ENCODE measurements at regions not wholly inside any gene's neighbourhood (a gene's known extent, or its start where the extent isn't known, plus 50 kb on each side); places are given as distances from the start of the nearest gene placed in this dataset.
"Not testable (repeated sequence)": the region's sequence is repeated elsewhere in the genome, so short reads cannot be mapped to it uniquely, and the experiment has no call there.

DNA sequence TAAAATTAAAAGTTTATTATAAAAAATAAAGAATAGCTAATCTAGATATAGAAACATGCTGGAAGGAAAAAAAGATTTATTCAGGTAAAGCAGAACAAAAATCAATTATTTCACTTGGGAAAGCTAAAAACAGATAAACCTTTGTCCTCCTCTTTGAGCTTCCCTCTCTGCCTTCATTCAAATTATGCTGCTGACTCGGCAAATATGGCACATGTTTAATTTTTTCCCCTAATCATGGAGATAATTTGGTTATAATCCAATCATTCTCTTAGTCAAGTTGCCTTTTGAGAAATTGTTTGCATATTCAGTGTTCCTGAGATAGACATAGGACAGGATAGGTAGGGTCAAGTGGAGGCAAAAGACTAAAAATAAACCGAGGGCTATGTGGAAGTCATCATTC lies 556.8 kb upstream of the PTCHD4 start:
- H3K27ac ChIP-seq: no peak overlapping the region
- intact Hi-C loops (cut with DNase I; ENCODE audit: low total_unique reads): no loop called here
- H3K27me3 ChIP-seq: no peaks in the 10 kb centered on the region
- H3K36me3 ChIP-seq (ENCODE audit: low read depth, missing control alignments): no peaks in the 10 kb centered on the region
- no peak for DNase-seq
- H3K4me1 ChIP-seq: no peaks in the 10 kb centered on the region
- 81 to 83% methylated on average over 2 of the region's 2 CpGs for WGBS, 2 donors
- TF ChIP-seq, protein P1, sequence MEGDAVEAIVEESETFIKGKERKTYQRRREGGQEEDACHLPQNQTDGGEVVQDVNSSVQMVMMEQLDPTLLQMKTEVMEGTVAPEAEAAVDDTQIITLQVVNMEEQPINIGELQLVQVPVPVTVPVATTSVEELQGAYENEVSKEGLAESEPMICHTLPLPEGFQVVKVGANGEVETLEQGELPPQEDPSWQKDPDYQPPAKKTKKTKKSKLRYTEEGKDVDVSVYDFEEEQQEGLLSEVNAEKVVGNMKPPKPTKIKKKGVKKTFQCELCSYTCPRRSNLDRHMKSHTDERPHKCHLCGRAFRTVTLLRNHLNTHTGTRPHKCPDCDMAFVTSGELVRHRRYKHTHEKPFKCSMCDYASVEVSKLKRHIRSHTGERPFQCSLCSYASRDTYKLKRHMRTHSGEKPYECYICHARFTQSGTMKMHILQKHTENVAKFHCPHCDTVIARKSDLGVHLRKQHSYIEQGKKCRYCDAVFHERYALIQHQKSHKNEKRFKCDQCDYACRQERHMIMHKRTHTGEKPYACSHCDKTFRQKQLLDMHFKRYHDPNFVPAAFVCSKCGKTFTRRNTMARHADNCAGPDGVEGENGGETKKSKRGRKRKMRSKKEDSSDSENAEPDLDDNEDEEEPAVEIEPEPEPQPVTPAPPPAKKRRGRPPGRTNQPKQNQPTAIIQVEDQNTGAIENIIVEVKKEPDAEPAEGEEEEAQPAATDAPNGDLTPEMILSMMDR (IDR thresholded peaks at IDR 0.05): no peak
- TF ChIP-seq POLR2A (IDR thresholded peaks at IDR 0.05): no peak
- H3K4me3 ChIP-seq: no peak overlapping the region
- no peaks in the 10 kb centered on the region for H3K9me3 ChIP-seq

DNA sequence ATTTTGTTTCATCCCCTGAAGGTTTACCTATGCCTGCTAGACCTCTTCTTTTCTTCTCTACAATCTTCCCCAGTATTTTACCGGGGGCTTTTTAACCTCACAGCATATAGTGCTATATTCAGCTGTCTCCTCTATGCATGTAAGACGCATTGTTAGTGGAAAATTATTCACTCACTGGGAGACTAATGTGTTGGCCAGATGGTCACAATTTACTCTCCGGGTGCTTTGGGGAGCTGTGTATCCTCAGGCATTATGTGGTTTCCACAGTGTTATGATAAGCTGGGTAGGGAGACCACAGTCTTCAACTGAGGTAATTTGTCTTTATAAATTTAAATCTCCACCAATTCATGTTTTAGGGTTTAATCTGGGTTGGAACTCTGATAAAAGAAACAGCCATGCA lies 553.8 kb upstream of the PTCHD4 start:
- TF ChIP-seq POLR2A (IDR thresholded peaks at IDR 0.05): no peak
- TF ChIP-seq, protein P1 (IDR thresholded peaks at IDR 0.05): no peak
- Histone ChIP-seq H3K4me3 (no peak overlapping the region), H3K4me1 (no peaks in the 10 kb centered on the region), H3K9me3 (no peaks in the 10 kb centered on the region), H3K27me3 (no peaks in the 10 kb centered on the region), H3K36me3 (ENCODE audit: low read depth, missing control alignments) (no peaks in the 10 kb centered on the region), H3K27ac (no peak overlapping the region)
- WGBS, 2 donors: 70 to 81% methylated on average over 3 of the region's 3 CpGs
- intact Hi-C loops (cut with DNase I; ENCODE audit: low total_unique reads): no loop called here
- DNase-seq: no peak

DNA sequence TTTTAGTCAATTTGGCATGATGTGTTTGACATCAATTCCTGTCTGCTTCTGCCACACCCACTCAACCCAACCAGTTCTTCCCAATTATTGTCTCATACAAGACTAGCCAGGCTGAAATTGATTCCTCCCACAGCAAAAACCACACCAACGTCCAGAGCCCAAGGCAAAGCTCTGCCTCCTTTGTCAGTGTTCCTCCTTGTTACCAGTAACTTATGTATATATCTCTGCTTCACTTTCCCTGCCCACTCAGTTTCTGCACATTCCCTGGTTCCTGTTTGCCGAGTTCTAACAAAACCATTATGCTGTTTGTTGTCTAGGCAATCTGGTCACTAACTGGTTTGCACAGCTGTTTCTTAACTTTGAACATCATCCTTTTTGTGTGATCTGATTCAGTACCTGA lies 547.9 kb upstream of the PTCHD4 start:
- no peak overlapping the region for H3K4me3 ChIP-seq
- WGBS, 2 donors: 49 to 52% methylated on average over 2 of the region's 2 CpGs
- H3K4me1 ChIP-seq: no peaks in the 10 kb centered on the region
- H3K9me3 ChIP-seq: no peaks in the 10 kb centered on the region
- H3K27me3 ChIP-seq: no peaks in the 10 kb centered on the region
- no peak for TF ChIP-seq POLR2A (IDR thresholded peaks at IDR 0.05)
- TF ChIP-seq, protein P1 (IDR thresholded peaks at IDR 0.05): no peak
- H3K27ac ChIP-seq: no peak overlapping the region
- no peaks in the 10 kb centered on the region for H3K36me3 ChIP-seq (ENCODE audit: low read depth, missing control alignments)
- DNase-seq: no peak
- intact Hi-C loops (cut with DNase I; ENCODE audit: low total_unique reads): no loop called here

DNA sequence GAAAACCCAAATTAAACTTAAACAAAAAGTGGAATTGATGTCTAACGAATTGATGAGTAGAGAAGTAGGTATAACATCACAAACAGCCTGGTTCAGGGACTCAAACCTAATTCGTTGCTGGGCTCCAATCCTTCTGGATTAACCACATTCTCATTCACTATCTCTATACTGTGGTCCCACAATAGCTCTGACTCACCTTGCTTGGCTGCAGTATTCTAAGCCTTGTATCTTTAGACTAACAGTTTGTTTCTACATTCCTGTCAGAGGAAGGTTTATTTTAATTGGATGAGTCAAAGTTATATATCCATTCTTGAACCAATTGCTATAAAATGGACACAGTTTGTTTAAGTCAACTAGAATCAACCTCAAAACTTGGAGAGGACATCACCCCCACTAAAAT lies 530.5 kb upstream of the PTCHD4 start:
- Histone ChIP-seq H3K27ac (no peak overlapping the region), H3K4me1 (no peaks in the 10 kb centered on the region), H3K4me3 (no peak overlapping the region), H3K27me3 (no peaks in the 10 kb centered on the region), H3K9me3 (no peaks in the 10 kb centered on the region), H3K36me3 (ENCODE audit: low read depth, missing control alignments) (no peaks in the 10 kb centered on the region)
- 80 to 88% methylated on average over 2 of the region's 2 CpGs for WGBS, 2 donors
- intact Hi-C loops (cut with DNase I; ENCODE audit: low total_unique reads): no loop called here
- TF ChIP-seq, protein P1 (IDR thresholded peaks at IDR 0.05): no peak
- TF ChIP-seq POLR2A (IDR thresholded peaks at IDR 0.05): no peak
- no peak for DNase-seq

DNA sequence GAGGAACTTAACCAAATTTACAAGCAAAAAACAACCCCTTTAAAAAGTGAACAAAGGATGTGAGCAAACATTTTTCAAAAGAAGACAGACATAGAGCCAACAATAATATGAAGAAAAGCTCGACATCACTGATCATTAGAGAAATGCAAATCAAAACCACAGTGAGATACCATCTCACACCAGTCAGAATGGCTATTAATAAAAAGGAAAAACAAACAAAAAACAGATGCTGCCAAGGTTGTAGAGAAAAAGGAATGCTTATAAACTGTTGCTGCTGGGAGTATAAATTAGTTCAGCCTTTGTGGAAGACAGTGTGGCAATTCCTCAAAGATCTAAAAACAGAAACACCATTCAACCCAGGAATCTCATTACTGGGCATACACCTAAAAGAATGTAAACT lies 527.8 kb upstream of the PTCHD4 start:
- DNase-seq; H3K4me3 ChIP-seq; intact Hi-C loops (cut with DNase I; ENCODE audit: low total_unique reads); H3K4me1 ChIP-seq; H3K9me3 ChIP-seq; H3K27me3 ChIP-seq; H3K36me3 ChIP-seq (ENCODE audit: low read depth, missing control alignments); H3K27ac ChIP-seq: not testable (repeated sequence)
- 30 to 33% methylated on average over 1 of the region's 1 CpG for WGBS, 2 donors

Measured in testis (tissue), 2 donors.